Bronchial epithelial cell (primary cell): ENCODE measurements at regions not wholly inside any gene's neighbourhood (a gene's known extent, or its start where the extent isn't known, plus 50 kb on each side); places are given as distances from the start of the nearest gene placed in this dataset.
A peak's percentile ranks its signal among the peaks of the same experiment; 100 is the strongest.

Experiments
- DNase-seq: peaks from one replicate; pipeline ENCODE4 v3.0.0-alpha.2; 2010; ENCODE audit warnings: low read depth
- FAIRE-seq: peaks from 2 replicates; lab custom pipeline; 2011; peaks lifted over from hg19 to GRCh38; lab: Jason Lieb, UNC
- H3K27me3 ChIP-seq: 2 replicates; pipeline ENCODE4 v1.5.1; 2011; ENCODE audit warnings: low read length; ENCODE audit not compliant: control insufficient read depth, insufficient read depth
- H3K36me3 ChIP-seq: 2 replicates; pipeline ENCODE4 v1.5.1; 2011; ENCODE audit warnings: low read length; ENCODE audit not compliant: control insufficient read depth, insufficient read depth
- H3K4me3 ChIP-seq: 2 replicates; pipeline ENCODE4 v1.5.1; 2011; ENCODE audit warnings: mild to moderate bottlenecking, low read depth, low read length, control low read depth
- TF ChIP-seq, protein P1 (sequence below): IDR thresholded peaks from 2 replicates; pipeline ENCODE4 v1.5.1; 2011; ENCODE audit warnings: mild to moderate bottlenecking, moderate library complexity, low read length, control low read depth, inconsistent platforms; ENCODE audit not compliant: insufficient read depth, severe bottlenecking

DNA sequence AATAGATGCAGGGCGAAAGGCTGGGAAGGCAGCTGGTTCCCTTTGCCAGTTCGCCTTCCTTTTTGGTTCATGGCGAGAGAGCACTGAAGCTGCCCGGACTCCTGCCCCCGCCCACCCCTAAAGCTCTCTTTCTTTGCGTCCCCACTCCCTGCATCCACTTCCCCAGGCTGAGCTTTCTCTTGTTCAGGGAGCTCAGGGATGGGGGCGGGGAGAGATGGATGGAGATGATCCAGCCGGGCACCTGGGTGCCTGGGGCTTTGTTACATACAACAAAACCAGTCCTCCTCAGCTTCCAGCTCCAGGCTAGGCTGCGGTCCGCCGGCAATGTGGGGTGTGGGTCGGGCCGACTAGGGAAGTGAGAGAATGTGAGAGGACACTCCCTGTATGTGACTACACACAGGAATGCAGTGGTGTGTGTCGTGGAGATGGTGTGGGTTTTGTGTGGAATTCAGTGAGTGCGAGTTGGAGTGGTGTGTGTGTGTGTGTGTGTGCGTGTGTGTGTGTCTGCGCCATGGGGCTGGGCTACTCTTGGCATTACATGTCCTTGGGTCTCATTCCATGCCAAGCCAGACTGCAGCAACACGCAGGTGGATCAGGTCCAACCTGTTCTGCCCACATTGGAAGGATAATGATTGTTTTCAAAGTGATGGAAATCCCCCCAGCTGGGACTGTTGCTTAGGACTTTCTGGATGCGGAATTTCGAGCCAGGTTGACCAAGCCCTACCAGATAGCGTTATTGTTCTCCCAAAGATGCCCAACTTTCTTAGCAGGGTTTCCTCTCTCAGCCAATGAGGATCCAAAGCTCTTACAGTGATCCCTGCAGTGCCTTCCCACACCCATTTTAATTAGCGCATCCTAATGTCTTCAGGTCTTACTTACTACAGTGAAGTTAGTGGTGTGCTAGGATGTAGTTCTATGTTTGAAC lies 149.4 kb upstream of the CHRDL1 start:
- Histone ChIP-seq H3K27me3 (no peaks in the 10 kb centered on the region), H3K4me3 (no peak overlapping the region), H3K36me3 (no peaks in the 10 kb centered on the region)
- no peak for FAIRE-seq
- DNase-seq, result peak; percentile 9
- TF ChIP-seq, protein P1, sequence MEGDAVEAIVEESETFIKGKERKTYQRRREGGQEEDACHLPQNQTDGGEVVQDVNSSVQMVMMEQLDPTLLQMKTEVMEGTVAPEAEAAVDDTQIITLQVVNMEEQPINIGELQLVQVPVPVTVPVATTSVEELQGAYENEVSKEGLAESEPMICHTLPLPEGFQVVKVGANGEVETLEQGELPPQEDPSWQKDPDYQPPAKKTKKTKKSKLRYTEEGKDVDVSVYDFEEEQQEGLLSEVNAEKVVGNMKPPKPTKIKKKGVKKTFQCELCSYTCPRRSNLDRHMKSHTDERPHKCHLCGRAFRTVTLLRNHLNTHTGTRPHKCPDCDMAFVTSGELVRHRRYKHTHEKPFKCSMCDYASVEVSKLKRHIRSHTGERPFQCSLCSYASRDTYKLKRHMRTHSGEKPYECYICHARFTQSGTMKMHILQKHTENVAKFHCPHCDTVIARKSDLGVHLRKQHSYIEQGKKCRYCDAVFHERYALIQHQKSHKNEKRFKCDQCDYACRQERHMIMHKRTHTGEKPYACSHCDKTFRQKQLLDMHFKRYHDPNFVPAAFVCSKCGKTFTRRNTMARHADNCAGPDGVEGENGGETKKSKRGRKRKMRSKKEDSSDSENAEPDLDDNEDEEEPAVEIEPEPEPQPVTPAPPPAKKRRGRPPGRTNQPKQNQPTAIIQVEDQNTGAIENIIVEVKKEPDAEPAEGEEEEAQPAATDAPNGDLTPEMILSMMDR, result no peak

DNA sequence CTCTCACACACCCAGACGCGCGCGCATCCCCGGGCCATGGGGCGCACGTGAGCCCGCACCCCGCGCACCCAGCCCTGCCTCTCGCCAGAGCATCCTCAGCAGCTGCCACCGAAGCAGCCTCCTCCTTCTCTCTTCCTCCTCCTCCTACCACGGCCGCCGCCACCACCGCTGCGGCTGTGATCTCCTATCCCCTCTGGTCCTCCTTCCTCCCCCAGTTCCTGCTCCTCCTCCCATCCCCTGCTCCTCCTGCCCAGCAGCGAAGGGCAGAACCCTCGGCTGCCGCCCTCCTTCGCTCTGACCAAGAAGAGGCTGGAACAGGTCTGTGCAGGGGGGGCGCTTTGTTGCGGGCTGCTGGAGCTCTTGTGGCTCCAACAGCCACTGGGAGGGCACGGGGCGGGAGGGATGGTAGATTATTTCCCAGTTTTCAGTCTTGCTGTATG lies 148.7 kb upstream of the CHRDL1 start:
- H3K4me3 ChIP-seq, result no peak overlapping the region
- FAIRE-seq, result no peak

DNA sequence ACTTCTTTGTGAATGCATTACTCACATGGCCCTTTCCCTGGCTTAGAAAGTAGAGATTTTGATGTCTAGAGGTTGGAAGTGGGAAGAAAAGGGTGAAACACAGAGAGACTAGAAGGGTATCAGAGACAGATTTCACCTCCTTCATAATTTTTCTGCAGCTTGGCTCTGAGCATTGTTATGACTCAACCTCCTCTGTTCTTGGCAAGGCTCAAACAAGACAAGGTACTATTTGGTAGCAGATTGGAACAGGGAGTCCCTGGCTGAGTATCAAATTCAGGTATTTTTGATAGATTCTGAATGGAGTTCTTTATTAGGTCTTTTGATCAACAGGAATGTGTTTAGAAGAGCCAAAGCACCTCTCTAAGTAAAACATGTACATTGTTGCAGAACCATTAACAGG lies 146.3 kb upstream of the CHRDL1 start:
- no peaks in the 10 kb centered on the region for H3K27me3 ChIP-seq
- H3K36me3 ChIP-seq, result no peaks in the 10 kb centered on the region
- DNase-seq (peak; percentile 11), FAIRE-seq (no peak)
- H3K4me3 ChIP-seq, result no peak overlapping the region
- TF ChIP-seq, protein P1, result no peak

More for the DNA sequence above, 148.7 kb upstream of the CHRDL1 start:
- DNase-seq, result no peak
- TF ChIP-seq, protein P1, result no peak
- H3K36me3 ChIP-seq, result no peaks in the 10 kb centered on the region
- no peaks in the 10 kb centered on the region for H3K27me3 ChIP-seq

DNA sequence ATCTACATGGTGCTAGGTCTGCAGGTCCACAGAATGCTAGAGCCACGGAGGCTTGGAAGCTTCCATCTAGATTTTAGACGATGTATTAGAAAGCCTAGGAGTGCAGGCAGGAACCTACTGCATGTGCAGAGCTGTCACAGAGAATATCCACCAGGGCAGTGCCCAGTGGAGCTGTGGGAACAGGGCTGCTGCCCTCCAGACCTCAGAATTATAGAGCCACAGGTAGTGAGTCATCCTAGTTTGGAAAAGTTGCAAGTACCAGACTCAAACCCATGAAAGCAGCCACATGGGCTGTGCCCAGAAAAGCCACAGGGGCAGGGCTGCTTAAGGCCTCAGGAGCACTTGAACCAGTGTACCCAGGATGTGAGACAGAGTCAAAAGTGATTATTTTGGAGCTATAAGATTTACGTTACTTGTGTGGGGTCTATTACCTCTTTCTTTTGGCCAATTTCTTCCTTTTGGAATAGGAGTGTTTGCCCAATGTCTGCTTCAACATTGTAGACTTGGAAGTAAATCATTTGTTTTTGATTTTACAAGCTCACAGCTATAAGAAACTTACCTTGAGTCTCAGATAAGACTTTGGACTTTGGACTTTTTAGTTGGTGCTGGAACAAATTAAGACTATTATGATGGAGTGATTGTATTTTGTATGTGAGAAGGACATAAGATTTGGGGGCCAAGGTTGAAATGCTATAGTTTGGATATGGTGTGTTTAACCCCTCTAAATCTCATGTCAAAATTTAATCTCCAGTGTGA lies 143.5 kb upstream of the CHRDL1 start:
- H3K4me3 ChIP-seq, result no peak overlapping the region
- TF ChIP-seq, protein P1, result no peak
- no peak for FAIRE-seq
- H3K27me3 ChIP-seq, result no peaks in the 10 kb centered on the region
- DNase-seq, result no peak
- H3K36me3 ChIP-seq, result no peaks in the 10 kb centered on the region

DNA sequence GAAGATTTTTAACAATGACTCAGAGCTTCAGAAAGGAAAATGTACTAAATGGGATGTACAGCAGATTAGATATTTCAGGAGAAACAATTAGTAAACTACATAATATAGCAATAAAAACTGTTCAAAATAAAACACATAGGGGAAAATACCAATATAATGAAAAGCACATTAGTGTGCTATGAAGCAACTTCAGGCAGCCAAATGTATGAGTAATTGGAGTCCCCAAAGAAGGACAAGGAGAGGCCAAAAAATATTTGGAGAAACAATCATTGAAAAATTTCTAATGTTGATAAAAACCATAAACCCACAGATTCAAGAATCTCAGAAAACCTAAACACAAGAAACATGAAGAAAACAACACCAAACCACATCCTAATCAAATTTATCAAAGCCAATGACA lies 129.3 kb upstream of the CHRDL1 start:
- DNase-seq, result no peak
- Histone ChIP-seq H3K4me3 (no peak overlapping the region), H3K36me3 (no peaks in the 10 kb centered on the region), H3K27me3 (no peaks in the 10 kb centered on the region)
- FAIRE-seq, result no peak
- TF ChIP-seq, protein P1, result no peak
